ENCODE measurements at regions not wholly inside any gene's neighbourhood (a gene's known extent, or its start where the extent isn't known, plus 50 kb on each side); places are given as distances from the start of the nearest gene placed in this dataset.

- no peak for TF ChIP-seq TAF1 (IDR thresholded peaks at IDR 0.05; ENCODE audit: borderline replicate concordance, low read depth, low read length)
- no peak for TF ChIP-seq POLR2A (IDR thresholded peaks at IDR 0.05; ENCODE audit: low read depth, low read length)
These were observed 95.3 kb downstream of the SEC61G start for GRCh38 chr7:54663603-54664234.

Data from GM12892 (cell line).